Stimulated activated effector memory CD8-positive, alpha-beta T cell treated with anti-CD3 and anti-CD28 coated beads, Interleukin-12 subunit alpha, Interleukin-12 subunit beta, amount 100 ng/mL, for 72 hours (primary cell): ENCODE measurements at regions not wholly inside any gene's neighbourhood (a gene's known extent, or its start where the extent isn't known, plus 50 kb on each side); places are given as distances from the start of the nearest gene placed in this dataset.

ENCODE experiments used
- ATAC-seq: fragments of 150-1000 bp; cut with Tn5 transposase; 2 replicates; pipeline ENCODE4 v1.10.0; 2021
- DNase-seq, 2 donors: peaks; one replicate each; pipeline ENCODE4 v3.0.0; 2021 to 2022; ENCODE audit warnings: low spot score in 2 of 2
- H3K27ac Mint-ChIP-seq: one replicate; pipeline ENCODE4 v1.8.0; 2022; ENCODE audit warnings: mild to moderate bottlenecking, mixed read lengths
- H3K36me3 Mint-ChIP-seq: one replicate; pipeline ENCODE4 v1.8.0; 2022; ENCODE audit warnings: mild to moderate bottlenecking, mixed read lengths
- H3K4me1 Mint-ChIP-seq: one replicate; pipeline ENCODE4 v1.8.0; 2022; ENCODE audit warnings: mixed read lengths
- H3K4me3 Mint-ChIP-seq: one replicate; pipeline ENCODE4 v1.8.0; 2022; ENCODE audit warnings: mild to moderate bottlenecking, mixed read lengths
- H3K9me3 Mint-ChIP-seq: one replicate; pipeline ENCODE4 v1.8.0; 2022; ENCODE audit warnings: mixed read lengths

DNA sequence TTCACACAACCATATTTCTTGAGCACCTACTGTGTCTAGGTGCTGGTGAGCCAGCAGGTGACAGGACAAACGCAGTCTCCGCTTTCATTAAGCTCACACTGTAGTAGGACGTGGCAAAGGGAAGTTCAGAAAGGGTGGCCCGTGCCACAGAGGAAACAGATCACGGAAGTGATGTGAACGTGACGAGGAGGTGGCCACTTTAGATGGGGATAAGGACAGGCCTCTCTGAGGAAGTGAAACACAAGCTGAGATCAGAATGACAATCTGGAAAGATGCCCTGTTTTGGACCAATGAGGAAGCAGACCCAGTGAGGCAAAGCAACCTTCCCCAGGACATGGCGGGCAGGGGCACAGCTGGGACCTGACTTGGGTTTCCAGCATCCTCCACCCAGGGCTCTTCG lies 127.4 kb upstream of the PRMT8 start:
- H3K36me3 Mint-ChIP-seq, result no peaks in the 10 kb centered on the region
- no peak overlapping the region for H3K4me3 Mint-ChIP-seq
- no peak for DNase-seq
- ATAC-seq, result no peak
- H3K9me3 Mint-ChIP-seq, result no peaks in the 10 kb centered on the region
- H3K4me1 Mint-ChIP-seq, result peaks cover 6% of the 10 kb centered on the region
- H3K27ac Mint-ChIP-seq, result no peak overlapping the region

DNA sequence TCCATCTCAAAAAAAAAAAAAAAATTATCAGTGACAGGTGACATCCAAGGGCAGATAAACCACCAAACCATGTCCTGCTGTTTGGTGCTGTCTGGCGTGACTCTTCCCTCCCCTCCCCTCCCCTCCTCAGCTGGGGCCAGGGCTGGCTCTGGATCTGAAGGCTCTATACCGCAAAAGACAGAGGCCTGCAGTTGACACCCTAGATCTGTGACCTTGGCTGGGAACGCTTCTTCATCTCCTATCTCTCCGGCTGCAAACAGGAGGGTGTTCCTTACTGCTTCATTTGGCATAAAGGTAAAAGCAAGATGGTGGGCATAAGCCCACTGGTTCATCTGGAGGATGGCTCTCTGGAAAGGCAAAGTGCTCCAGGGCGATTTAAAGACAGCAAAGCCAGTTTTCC lies 126.8 kb upstream of the PRMT8 start:
- DNase-seq, result no peak
- Mint-ChIP-seq H3K4me1 (peaks cover 6% of the 10 kb centered on the region), H3K4me3 (no peak overlapping the region), H3K36me3 (no peaks in the 10 kb centered on the region), H3K9me3 (no peaks in the 10 kb centered on the region), H3K27ac (no peak overlapping the region)
- no peak for ATAC-seq

DNA sequence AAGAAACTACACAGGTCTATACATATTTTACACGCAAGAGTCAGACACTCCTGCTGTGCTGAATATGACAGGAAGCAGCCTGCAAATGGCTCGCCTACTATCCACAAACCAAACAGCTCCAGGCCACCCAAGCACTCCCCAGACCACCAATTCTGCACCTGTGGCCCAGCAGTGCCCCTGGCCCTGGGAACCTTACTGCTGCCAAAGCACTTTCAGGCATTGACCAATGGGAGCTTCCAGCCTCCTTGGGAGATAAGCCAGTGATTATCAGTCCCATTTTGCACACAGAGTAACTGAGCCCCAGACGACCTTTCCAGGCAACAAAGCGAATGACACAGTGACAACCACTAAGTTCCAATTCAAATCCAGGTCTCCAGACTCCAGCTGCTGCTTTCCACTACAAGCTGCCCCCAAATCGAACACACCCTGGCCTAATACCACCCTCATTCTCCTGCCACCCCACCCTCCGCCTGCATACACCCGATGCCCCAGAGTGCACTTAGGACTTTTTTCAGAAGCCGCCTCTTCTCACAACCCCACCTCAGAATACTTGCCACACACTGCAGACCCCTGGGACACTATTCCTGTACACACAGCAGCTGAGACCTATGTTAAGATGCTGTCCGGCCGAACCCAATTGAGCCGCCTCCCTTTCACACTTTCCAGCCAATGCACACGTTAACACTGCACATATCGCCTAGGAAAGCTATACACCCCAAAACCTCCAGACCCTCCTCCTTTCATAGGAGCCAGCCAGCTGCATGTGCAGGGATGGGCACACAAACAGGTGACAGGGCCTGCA lies 126.1 kb upstream of the PRMT8 start:
- Mint-ChIP-seq H3K4me1 (peaks cover 6% of the 10 kb centered on the region), H3K27ac (no peak overlapping the region), H3K36me3 (no peaks in the 10 kb centered on the region), H3K9me3 (no peaks in the 10 kb centered on the region), H3K4me3 (no peak overlapping the region)
- no peak for ATAC-seq
- DNase-seq, result no peak

DNA sequence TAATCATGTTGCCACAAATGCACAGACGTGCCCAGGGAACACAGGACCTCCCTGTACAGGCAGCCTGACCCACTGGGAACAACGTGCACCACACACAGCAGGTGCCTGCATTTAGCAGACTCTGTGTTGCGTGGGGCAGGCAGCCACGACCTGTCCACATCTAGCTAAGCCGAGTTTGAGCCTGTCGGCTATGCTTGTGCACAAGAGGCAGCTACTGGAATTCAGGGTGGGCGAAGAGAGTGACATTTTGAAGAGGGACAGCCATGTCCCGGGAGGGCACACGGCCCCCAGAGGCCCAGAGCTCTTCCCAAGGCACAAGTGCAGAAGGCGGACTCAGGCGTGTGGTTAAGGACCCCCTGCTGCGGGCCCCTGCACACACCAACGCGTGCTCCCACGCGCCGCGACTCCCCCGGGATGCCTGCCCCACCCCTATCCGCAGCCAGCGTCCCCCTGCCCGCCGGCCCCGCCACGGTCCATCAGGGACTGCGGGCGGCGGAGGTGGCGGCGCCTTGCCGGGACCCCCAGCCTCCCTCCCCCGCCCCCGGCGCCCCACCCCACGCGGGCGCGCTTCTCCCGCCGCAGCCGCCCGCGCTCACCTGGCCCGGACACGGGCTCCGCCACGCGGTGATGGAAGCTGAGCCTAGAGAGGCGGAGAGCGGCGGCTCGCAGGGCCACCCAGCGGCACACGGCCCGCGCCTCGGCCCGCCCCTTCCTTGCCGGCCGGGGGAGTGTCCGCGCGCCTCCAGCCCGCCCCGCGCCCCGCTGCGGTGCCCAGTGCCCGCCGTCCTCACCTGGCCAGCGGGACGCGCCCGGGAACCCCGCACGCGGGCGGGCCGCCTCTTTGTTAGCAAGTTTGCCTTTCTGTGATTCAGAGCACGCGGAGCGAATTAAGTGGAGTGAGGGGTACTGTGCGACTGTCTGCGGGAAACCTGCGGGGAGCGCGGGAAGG lies 125.3 kb upstream of the PRMT8 start:
- no peak overlapping the region for H3K27ac Mint-ChIP-seq
- ATAC-seq, result no peak
- DNase-seq, result no peak
- H3K4me1 Mint-ChIP-seq, result peaks cover 6% of the 10 kb centered on the region
- no peaks in the 10 kb centered on the region for H3K36me3 Mint-ChIP-seq
- H3K9me3 Mint-ChIP-seq, result no peaks in the 10 kb centered on the region
- no peak overlapping the region for H3K4me3 Mint-ChIP-seq

DNA sequence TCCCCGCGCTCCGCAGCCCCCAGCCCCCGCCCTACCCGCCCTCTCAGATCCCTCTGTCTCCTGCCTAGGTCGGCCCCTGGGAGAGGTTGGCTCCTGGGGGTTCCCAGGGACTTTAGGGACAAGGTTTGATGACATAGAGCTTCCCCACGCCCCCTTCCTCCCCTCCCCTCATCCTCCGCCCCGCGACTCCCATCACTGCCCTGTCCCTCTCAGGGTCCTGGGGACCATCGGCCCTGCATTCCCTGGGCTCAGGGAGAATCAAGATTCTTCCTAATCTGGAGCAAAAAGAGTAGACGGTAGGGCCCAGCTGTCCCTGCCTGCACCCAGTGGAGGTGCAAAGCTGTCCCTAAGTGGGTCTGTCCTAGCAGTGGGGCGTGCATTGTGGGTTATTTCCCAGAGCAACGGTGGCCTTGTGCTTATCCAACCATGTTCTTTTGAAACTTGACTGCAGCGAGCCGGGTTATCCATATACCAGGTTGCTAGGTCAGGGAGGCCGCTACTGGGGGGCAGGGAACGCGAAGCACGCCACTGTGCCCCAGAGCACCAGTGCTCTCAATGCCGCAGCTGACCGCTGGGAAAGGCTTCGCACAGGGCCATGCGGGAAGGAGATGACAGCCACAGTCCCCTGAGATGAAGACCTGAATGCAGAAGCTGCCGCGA lies 124.4 kb upstream of the PRMT8 start:
- H3K27ac Mint-ChIP-seq, result no peak overlapping the region
- no peaks in the 10 kb centered on the region for H3K36me3 Mint-ChIP-seq
- peaks cover 6% of the 10 kb centered on the region for H3K4me1 Mint-ChIP-seq
- no peaks in the 10 kb centered on the region for H3K9me3 Mint-ChIP-seq
- H3K4me3 Mint-ChIP-seq, result no peak overlapping the region
- DNase-seq (no peak), ATAC-seq (no peak)

DNA sequence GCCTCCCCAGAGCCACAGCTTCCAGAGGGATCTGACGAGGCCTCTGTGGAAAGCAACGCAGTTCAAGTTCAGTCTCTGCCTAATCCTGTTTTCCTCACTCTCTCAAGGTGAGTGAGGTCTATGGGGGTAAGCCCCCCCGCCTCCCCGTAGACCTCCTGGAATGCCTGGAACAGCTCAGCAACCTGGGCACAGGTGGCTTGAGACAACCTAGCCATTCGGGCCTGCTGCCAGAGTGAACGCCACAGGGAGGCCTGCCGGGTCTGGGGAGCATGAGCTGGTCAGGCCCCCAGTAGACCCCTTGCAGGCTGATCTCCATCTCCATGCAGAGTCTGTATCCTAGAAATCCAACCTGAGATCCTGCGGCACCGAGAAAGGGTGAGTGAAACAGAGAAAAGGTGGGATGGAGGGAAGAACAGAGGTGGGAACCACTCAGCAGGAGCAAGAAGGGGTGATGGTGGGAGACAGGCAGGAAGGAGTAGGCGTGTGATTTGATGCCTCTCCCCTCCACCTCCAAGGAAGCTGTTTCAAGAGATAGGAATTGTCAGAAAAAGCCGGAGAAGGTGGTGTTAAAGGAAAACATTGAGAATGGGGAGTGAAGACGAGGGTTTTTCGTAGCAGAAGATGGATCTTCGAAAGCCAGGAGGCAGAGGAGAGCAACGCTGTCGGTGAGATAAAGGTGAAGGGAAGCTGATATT lies 123.1 kb upstream of the PRMT8 start:
- no peak overlapping the region for H3K27ac Mint-ChIP-seq
- no peak for ATAC-seq
- no peak overlapping the region for H3K4me3 Mint-ChIP-seq
- no peaks in the 10 kb centered on the region for H3K36me3 Mint-ChIP-seq
- H3K4me1 Mint-ChIP-seq, result peaks cover 6% of the 10 kb centered on the region
- no peaks in the 10 kb centered on the region for H3K9me3 Mint-ChIP-seq
- no peak for DNase-seq

DNA sequence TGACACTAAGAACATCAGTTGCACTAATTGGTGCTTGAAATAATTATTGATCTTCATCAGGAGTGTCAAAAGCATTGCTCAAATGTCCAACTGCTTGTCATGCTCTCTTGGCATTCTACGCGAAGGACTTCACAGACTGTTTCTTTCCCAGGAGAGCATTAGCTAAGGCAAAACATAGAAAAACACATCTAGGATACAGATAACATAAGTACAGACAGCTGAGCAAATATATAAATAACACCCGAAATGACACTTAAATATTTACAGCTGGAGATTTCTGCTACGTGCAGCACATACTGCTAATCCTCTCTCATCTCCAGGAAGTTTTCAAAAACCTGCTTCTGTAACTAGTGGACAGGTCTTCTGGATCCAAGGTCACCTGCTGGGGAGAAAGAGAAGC lies 120.0 kb upstream of the PRMT8 start:
- H3K4me1 Mint-ChIP-seq, result no peaks in the 10 kb centered on the region

DNA sequence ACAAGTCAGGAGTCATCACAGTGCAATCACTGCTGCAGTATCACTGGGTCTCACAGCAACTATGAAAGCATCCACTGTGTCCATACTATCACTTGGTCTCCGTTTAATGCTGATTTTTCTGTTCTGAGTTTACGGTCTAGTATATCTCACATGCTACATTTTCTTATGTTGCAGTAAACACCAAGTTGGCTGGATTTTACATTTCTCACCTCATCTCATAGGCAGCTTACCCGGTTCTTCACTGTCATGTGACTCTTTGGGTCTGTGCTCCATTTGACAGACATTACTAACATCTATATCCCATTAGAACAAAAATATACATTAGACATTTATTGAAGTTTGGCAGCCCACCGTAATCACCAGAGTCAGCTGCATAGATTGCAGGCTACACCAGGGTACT lies 115.7 kb upstream of the PRMT8 start:
- H3K4me3 Mint-ChIP-seq, result no peak overlapping the region
- no peak for DNase-seq
- no peaks in the 10 kb centered on the region for H3K36me3 Mint-ChIP-seq
- H3K4me1 Mint-ChIP-seq, result no peaks in the 10 kb centered on the region
- ATAC-seq, result no peak
- H3K27ac Mint-ChIP-seq, result no peak overlapping the region
- H3K9me3 Mint-ChIP-seq, result no peaks in the 10 kb centered on the region

More for the DNA sequence above, 120.0 kb upstream of the PRMT8 start:
- Mint-ChIP-seq H3K36me3 (no peaks in the 10 kb centered on the region), H3K9me3 (no peaks in the 10 kb centered on the region), H3K4me3 (no peak overlapping the region), H3K27ac (no peak overlapping the region)
- no peak for ATAC-seq
- no peak for DNase-seq

DNA sequence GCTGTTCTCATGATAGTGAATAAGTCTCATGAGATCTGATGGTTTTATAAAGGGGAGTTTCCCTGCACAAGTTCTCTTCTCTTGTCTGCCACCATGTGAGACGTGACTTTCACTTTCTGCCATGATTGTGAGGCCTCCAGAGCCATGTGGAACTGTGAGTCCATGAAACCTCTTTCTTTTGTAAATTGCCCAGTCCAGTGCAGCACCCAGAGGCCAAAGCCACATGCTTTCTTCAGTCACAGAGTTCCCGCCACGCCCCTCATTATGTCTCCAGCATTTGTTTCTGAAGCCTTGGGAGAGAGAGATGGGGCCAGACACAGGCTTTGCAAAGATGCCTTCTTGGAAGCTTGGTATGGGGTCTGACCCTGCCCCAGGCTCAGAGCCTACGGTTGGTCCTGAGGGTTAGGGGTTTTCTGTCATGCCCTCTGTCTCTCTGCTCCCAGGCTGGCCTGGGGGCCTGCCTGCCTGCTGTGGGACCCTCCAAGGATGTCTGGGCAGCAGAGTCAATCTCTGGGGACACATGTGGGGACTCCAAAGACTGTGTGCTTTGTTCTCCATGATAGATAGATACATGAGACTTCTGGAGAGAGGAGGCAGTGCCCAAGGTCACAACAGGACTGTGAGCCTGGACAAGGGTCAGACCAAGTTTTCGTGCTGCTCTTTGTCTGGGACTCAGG lies 114.1 kb upstream of the PRMT8 start:
- Mint-ChIP-seq H3K9me3 (no peaks in the 10 kb centered on the region), H3K27ac (no peak overlapping the region), H3K4me3 (no peak overlapping the region), H3K4me1 (no peaks in the 10 kb centered on the region), H3K36me3 (no peaks in the 10 kb centered on the region)
- ATAC-seq (peak; percentile 14), DNase-seq (no peak)

DNA sequence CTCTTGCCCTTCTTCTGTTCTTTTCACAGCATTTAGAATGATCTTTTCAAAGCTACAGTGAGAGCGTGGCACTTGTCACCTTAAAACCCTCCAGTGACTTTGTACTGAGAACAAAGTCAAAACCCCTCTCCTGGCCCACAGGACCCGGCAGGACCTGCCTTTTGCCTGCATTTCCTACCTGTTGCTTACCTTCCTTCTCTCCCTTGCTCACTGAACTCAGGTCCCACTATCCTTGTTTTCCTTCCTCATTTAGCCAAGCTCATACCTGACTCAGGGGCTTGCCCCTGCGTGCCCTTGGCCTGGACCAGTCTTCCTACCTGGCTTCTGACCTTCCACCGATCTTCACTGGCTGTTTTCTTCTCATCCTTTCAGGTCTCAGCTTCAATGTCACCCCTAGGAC lies 112.3 kb upstream of the PRMT8 start:
- H3K36me3 Mint-ChIP-seq, result no peaks in the 10 kb centered on the region
- no peak overlapping the region for H3K4me3 Mint-ChIP-seq
- ATAC-seq (no peak), DNase-seq (no peak)
- no peak overlapping the region for H3K27ac Mint-ChIP-seq
- no peaks in the 10 kb centered on the region for H3K4me1 Mint-ChIP-seq
- no peaks in the 10 kb centered on the region for H3K9me3 Mint-ChIP-seq

DNA sequence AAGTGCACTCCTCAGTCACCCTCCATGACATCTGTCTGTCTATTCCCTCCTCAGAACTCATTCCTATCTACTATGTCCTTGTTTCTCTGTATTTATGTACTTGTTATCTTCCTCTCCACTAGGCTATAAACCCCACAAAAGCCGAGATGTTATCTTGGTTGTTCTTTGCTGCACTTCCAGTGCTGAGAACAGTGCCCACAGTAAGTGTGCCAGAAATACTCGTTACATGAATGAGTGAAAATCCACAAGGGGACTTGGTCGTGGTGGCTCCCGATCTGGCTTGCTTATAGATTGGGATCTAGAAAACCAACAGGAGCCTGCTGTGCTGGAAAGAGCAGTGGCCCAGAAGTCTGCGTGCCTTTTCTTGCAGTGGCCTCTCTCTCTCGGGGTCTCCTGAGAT lies 111.9 kb upstream of the PRMT8 start:
- H3K36me3 Mint-ChIP-seq, result no peaks in the 10 kb centered on the region
- no peaks in the 10 kb centered on the region for H3K9me3 Mint-ChIP-seq

DNA sequence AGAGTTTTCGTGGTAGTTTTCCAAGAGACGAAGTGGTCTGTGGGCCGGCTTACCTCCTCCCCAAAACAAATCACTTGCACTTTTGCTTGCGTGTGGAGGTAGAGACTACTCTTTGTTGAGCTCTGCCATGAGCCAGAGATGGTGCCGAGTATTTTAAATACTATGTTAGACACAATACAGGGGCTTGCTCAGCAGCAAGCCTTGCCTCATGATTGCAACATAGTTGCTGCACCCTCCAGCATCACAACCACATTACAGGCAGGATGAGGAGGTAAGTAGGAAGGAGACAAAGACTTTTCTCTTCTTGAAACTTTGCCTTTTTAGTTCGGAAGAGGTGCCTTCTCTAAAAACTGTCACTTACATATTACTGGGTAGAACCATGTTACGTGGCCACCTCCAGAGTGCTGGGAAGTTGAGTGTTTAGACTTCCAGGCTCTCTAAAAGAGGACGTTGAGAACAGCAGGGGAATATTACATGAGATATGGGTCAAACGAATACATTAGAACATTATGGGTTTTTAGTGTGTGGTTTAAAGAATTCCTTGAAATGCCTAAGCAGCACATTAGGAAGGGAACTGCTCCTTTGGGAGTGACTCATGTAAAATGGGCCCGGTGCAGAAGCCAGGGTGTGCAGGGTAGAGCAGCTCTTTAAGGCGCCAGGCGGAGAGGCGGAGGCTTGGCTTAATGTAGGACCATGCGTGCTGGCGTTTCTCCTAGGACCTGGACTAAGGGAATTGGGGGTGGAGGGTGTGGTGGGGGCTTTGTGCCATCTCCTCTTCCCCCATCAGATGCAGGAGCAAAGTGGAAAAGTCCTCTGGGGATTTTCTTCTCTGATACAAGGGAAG lies 110.6 kb upstream of the PRMT8 start:
- H3K9me3 Mint-ChIP-seq, result no peaks in the 10 kb centered on the region
- no peak overlapping the region for H3K4me3 Mint-ChIP-seq

More for the DNA sequence above, 111.9 kb upstream of the PRMT8 start:
- DNase-seq (no peak), ATAC-seq (no peak)
- Mint-ChIP-seq H3K4me1 (no peaks in the 10 kb centered on the region), H3K4me3 (no peak overlapping the region), H3K27ac (no peak overlapping the region)

DNA sequence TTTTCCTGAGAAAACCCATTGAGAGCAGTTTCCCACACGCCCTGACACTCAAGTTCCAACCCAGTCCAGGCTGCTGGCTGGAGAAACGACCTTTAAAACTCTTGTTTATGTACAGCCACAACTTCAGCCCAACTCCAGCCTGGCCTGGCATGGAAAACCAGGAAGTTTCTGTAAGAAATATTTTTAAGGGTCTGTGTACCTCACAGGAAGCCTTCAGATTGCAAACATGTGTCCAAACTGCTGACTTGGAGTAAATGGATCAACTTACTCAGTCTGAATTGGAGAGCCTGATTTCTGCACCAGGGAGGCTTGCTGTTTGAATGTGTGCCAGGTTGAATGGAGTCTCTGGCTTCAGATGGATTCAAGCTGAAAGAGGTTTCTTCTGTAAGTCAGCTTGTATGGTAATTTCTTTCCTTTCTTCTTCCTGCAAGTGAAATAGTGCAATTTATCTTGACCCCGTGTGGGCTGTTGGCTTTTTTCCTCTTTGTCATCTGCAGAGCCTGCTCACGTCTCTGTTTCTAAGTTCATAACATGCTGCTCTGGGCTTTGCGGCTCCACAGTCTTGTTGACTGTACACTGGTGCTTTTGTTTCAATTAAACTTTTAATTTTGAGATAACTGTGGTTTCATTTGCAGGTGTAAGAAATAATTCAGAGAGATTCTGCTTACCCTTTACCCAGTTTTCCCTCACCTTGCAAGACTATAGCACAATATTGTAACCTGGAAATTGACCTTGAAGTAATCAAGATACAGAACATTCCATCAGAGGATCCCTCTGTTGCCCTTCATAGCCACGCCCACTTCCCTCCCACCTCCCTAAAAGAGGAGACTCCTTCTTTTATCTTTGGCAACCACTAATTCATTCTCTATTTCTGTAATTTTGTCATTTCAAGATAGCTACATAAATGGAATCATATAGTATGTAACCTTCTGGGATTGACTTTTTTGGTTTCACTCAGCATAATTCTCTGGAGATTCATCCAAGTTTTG lies 109.7 kb upstream of the PRMT8 start:
- H3K36me3 Mint-ChIP-seq, result no peaks in the 10 kb centered on the region
- H3K4me1 Mint-ChIP-seq, result no peaks in the 10 kb centered on the region
- DNase-seq (no peak), ATAC-seq (no peak)
- no peak overlapping the region for H3K27ac Mint-ChIP-seq
- H3K9me3 Mint-ChIP-seq, result no peaks in the 10 kb centered on the region
- no peak overlapping the region for H3K4me3 Mint-ChIP-seq

More for the DNA sequence above, 110.6 kb upstream of the PRMT8 start:
- H3K27ac Mint-ChIP-seq, result no peak overlapping the region
- no peaks in the 10 kb centered on the region for H3K4me1 Mint-ChIP-seq
- DNase-seq (no peak), ATAC-seq (no peak)
- no peaks in the 10 kb centered on the region for H3K36me3 Mint-ChIP-seq
